Stimulated activated CD8-positive, alpha-beta memory T cell treated with anti-CD3 and anti-CD28 coated beads, Interleukin-4, amount 100 ng/mL, for 24 hours (primary cell): ENCODE measurements at regions not wholly inside any gene's neighbourhood (a gene's known extent, or its start where the extent isn't known, plus 50 kb on each side); places are given as distances from the start of the nearest gene placed in this dataset.
"Not testable (repeated sequence)": the region's sequence is repeated elsewhere in the genome, so short reads cannot be mapped to it uniquely, and the experiment has no call there.

Experiments used
- DNase-seq: peaks from one replicate; pipeline ENCODE4 v3.0.0-alpha.2; 2020; ENCODE audit warnings: low read depth

DNA sequence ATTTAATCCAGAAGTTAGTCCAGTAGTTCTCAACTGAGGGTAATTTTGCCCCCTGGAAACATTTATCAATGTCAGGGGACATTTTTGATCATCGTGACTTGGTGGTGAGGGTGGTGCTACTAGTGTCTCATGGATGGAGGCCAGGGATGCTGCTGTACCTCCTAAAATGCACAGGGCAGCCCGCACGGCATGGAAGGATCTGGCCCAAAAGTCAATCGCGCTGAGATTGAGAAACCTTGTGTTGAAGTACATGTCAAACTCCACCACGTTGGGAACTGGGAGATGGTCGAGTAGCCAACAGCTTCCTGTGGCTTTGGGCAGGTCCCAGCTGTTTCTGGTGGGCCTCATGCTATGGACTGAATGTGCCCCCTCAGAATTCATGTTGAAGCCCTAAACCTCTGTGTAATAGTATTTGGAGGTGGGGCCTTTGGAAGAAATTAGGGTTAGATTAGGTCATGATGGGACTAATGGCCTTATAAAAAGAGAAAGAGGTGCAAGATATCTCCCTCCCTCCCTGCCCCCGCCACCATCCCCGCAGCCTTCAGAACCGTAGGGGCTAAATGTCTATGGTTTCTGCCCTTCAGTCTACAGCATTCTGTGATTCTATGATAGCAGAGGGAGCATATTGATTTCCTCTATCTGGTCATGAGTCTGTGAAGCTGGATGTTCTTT lies 259.7 kb downstream of the MYCN start:
- DNase-seq, result no peak

GRCh38 chr2:16199241-16199640 lies 258.9 kb downstream of the MYCN start:
- DNase-seq, result not testable (repeated sequence)

GRCh38 chr2:16198166-16198912 lies 258.0 kb downstream of the MYCN start:
- DNase-seq, result no peak

- no peak for DNase-seq
Observed at GRCh38 chr2:16197504-16198147, 257.3 kb downstream of the MYCN start.

DNA sequence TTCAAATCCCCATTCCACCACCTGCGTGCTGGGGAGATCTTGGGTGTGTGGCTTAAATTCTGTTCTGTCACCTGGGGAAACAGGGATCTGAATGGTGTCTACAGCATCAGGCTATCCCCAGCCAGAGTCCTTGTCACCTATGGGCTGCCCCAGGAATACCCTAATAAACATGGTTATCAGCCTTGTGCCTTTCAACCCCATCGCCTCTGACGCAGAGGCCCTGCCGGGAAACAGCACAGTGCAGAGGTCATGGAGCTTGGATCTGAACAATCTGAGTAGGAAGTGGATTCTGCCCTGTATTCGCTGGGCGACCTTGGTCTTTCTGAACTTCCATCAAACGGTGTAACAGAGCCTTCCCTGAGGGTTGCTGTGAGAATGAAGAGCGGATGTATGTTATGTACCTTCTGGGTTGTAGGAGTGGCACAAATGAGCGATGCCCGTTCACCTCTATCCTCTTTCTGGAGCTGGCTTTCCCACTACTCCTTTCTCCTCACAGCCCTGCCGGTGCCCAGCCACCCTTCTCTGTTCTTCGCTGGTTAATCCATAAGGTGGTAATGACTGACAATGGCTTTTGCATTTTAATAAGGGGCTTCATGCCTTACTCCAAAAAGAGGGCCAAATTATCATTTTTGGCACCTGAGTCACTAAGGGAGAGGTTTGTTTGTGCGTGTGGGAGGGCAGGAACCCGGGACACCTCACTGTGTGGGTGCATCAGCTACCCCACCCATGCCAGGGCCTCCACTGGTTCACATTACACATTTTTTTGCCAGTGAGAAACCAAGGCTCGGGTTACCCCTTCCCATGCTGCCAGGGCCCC lies 256.5 kb downstream of the MYCN start:
- DNase-seq, result no peak

DNA sequence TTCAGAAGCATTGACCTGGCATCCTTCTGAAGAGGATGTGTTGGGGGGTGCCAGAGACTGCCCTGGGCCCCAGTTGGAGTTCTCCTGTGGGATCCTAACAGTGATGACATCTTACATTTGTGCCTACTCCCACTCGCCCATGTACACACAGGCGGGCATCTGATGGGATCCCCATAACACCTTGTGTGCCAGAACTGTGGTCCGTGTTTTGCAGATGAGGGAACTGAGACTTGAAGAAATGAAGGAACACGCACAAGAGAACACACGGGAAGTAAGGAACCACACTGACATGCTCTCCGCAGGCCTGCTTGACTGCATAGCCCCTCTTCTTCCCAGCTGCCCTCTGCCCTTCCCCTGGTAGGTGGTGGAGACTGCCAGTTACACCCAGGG lies 255.3 kb downstream of the MYCN start:
- no peak for DNase-seq

DNA sequence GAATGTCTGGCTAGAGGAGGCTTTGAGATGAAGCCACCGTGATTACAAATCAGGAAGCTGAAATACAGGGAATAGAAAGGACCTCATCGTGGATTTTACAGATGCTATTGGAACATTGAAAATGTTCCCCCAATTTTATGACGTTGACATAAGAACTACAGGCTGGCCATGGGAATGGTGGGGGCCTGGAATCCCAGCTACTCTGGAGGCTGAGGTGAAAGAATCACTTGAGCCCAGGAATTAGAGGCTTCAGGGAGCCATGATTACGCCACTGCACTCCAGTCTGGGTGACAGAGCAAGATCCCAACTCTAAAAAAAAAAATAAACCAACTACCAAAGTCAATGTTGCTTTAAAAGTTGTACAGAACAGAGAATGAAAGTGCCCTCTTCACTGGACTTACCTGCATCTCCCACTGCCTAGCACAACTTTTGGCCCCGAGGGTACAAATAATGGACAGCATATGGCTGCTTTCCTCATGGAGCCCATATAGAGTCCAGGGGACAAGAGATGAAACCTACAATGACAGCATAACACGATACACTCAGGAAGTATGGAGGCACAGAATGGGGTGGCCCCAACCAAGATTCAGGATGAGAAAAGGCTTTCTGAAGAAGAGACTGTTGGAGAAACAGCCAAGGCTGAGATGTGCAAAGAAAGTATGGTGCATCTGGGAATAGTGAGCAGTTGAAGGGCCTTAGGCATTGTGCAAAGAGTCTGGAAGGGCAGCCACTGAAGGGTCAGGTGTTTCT lies 254.8 kb downstream of the MYCN start:
- no peak for DNase-seq

- no peak for DNase-seq
Observed at GRCh38 chr2:16194530-16194929, 254.2 kb downstream of the MYCN start.

- DNase-seq, result no peak
Observed at GRCh38 chr2:16194096-16194390, 253.7 kb downstream of the MYCN start.

- no peak for DNase-seq
Observed at GRCh38 chr2:16192416-16193216, 252.3 kb downstream of the MYCN start.

GRCh38 chr2:16191431-16192200 lies 251.3 kb downstream of the MYCN start:
- no peak for DNase-seq

GRCh38 chr2:16190446-16191270 lies 250.3 kb downstream of the MYCN start:
- DNase-seq, result no peak

GRCh38 chr2:16189836-16190160 lies 249.4 kb downstream of the MYCN start:
- DNase-seq, result no peak

DNA sequence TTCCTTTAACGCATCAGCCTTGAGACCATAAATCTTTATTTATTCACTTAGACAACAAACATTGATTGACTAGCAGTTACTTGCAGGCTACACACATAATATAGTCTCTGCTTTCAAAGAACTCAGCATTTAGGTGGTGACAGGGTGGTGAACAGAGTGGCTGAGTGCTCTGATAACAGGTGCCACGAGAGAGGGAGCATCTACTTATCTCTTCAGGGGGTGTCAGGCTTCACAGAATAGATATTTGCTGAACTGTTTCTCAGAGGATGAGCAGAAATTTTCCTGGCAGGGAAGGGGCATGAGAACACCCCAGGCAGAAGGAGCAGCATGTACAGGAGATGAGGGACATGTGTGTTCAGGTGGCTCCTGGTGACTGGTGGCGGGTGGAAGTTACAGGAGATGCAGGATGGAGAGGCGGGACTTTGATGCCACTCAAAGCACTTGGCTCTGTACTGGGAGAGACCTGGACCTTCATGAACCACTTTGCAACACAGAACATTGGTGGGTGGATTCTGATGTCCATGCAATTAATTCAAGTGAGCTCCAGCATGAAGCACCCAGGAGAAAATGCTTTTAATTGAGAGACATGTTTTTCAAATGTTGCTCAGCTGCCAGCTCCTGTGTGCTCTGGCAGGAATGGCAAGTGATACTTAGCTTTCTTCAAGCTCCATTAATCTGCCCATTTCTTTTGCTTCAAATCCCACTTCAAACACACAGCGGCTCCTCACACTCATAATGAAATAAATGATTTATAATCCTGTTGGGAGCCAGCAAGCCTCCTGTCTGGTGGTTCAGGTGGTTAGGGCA lies 248.9 kb downstream of the MYCN start:
- DNase-seq, result no peak

- no peak for DNase-seq
Observed at GRCh38 chr2:16188261-16188890, 248.0 kb downstream of the MYCN start.

- DNase-seq, result no peak
Observed at GRCh38 chr2:16187482-16187817, 247.1 kb downstream of the MYCN start.

- DNase-seq, result no peak
Observed at GRCh38 chr2:16186661-16187481, 246.5 kb downstream of the MYCN start.
